GM21381 (cell line): ENCODE measurements at regions not wholly inside any gene's neighbourhood (a gene's known extent, or its start where the extent isn't known, plus 50 kb on each side); places are given as distances from the start of the nearest gene placed in this dataset.

ENCODE experiments used
- ATAC-seq: cut with Tn5 transposase; IDR thresholded peaks from one replicate; pipeline ENCODE4 v1.9.1; 2021; ENCODE audit warnings: mild to moderate bottlenecking, moderate library complexity; ENCODE audit not compliant: unreplicated experiment

- ATAC-seq: no peak
These were observed 387.3 kb downstream of the HS3ST3B1 start for GRCh38 chr17:14688134-14688533.

- ATAC-seq: no peak
These were observed 371.9 kb downstream of the HS3ST3B1 start for GRCh38 chr17:14672830-14673229.

- ATAC-seq: no peak
These were observed 370.0 kb downstream of the HS3ST3B1 start for GRCh38 chr17:14670861-14671260.

- no peak for ATAC-seq
These were observed 363.6 kb downstream of the HS3ST3B1 start for GRCh38 chr17:14664511-14664910.

DNA sequence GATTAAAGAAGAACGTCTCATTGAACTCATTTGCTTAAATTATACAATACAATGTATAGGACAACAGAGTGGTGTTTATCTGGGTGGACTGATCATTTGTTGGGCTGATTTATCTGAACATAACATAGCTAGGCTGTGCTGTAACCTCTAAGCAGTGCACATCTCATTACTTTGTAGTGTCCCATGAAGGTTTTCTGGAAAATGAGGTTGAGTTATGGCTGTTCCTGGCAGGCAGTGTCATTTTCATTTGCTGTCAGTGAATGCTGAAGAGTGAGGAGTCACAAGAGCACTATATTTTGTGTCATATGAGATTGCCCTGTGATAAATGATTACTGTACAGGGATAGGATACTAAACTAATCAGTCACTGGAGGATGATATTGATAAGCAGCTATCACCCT lies 340.2 kb downstream of the HS3ST3B1 start:
- ATAC-seq: no peak

- no peak for ATAC-seq
These were observed 336.4 kb downstream of the HS3ST3B1 start for GRCh38 chr17:14637260-14637659.

GRCh38 chr17:14630621-14631020 lies 329.7 kb downstream of the HS3ST3B1 start:
- ATAC-seq: no peak

- no peak for ATAC-seq
These were observed 329.2 kb downstream of the HS3ST3B1 start for GRCh38 chr17:14630046-14630445.

- ATAC-seq: no peak
These were observed 321.8 kb downstream of the HS3ST3B1 start for GRCh38 chr17:14622615-14623101.

DNA sequence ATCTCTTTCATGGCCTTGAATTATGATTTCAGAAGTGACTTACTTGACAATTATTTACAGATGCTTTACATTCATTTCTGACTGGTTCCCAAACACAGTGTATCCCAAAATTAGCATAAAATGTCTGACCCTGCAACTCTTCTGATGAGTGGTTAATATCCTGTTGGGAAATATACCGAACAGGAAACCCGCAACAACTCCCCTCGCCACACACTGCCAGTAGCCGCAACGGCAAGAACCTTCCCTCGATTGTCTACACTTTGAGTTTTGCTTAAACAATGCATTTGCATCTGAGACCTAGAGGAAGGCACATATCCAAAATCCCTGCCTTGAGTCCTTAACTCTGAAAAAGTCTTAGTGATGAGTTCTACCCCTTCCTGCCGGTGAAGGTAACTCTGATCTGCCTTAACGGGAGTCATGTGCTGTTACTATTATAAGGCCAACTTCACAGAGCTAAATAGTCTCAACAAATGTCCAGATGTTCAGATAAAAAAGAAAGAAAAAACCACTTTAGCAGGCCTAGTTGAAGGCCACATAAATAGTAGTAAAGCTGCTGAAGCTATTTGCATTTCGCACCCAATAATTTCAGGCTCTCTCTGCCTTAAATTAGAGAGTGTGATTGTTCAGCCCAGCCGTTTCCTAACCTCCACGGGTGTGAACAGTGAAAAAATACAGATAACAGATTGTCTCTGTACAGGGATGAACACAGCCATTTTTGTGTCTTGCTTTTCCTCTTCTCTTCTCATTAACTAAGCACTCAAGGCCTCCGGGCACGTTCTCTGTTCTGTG lies 321.1 kb downstream of the HS3ST3B1 start:
- ATAC-seq: no peak

DNA sequence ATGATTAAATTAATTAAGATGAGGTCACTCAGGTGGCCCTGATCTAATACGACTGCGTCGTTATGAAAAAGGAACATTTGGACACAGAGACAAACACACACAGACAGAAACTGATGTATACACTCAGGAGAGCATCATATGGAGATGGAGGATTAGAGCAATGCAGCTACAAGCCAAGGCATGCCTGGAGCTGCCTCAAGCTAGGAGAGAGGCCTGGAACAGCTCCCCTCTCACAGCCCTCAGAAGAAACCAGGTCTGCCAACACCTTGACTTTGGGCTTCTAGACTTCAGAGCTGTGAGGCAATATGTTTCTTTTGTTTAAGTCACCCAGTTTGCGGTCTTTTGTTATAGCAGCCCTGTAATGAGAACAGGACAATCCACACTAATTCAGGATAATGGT lies 318.9 kb downstream of the HS3ST3B1 start:
- no peak for ATAC-seq

- no peak for ATAC-seq
These were observed 315.6 kb downstream of the HS3ST3B1 start for GRCh38 chr17:14616528-14616927.

- ATAC-seq: no peak
These were observed 304.4 kb downstream of the HS3ST3B1 start for GRCh38 chr17:14605267-14605599.

- no peak for ATAC-seq
These were observed 303.8 kb downstream of the HS3ST3B1 start for GRCh38 chr17:14604591-14605266.

DNA sequence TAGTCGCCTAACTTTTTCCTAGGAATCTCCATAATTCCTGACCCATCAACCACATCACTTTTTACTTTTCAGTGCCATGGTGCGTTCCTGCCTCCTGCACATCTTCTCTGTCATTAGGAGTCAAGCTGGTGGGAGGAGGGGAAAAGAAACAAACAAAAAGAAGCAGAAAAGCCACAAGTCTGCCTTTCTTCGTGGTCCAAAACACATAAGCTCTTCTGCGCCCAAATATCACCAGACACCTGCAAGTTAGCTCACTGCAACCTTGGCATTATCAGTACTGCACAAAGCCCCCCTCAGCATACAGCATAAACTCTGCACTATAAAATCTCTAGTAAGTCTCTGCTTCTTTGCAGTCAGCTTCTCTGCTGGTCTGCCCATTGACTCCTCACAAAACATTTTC lies 295.3 kb downstream of the HS3ST3B1 start:
- no peak for ATAC-seq

- ATAC-seq: no peak
These were observed 294.8 kb downstream of the HS3ST3B1 start for GRCh38 chr17:14595656-14596055.

GRCh38 chr17:14594690-14595089 lies 293.8 kb downstream of the HS3ST3B1 start:
- no peak for ATAC-seq

- ATAC-seq: no peak
These were observed 293.1 kb downstream of the HS3ST3B1 start for GRCh38 chr17:14593956-14594355.

GRCh38 chr17:14590459-14591250 lies 289.8 kb downstream of the HS3ST3B1 start:
- ATAC-seq: no peak

DNA sequence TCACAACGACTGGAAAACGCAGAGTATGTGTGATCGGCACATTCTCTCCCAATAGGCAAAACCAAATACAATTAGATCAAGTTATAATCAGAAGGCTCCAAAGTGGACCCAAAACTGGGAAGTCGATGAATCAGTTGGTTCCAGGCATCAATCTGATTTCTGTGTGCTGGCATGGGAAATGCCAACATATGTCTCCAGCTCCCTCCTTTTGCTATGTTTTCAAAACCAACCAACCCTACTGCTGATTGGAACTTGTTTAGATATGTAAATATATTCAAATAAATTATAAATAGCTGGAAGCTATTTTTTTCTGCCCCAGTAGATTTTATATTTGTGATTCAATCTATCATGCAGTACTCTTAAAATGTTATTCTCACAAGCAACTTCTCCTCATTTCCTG lies 284.2 kb downstream of the HS3ST3B1 start:
- no peak for ATAC-seq

DNA sequence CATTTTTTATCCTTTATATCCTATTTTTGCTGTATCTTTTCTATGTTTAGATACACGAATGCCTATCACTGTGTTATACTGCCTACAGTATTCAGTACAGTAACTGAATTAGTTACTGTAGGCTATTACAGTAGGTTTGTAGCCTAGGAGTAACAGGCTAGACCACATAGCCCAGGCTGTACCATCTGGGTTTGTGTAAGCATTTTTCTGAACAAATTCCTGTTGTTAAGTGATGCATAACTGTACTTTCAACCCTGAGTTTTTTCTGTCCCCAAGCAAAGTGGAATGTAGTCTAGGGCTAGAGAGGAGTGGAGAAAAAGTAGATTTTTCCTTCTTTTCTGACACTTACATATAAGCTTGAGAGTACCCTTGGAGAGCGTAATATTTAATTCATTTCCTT lies 282.1 kb downstream of the HS3ST3B1 start:
- ATAC-seq: no peak
